ENCODE measurements at regions not wholly inside any gene's neighbourhood (a gene's known extent, or its start where the extent isn't known, plus 50 kb on each side); places are given as distances from the start of the nearest gene placed in this dataset.

- DNase-seq (ENCODE audit: low read depth in 2 of 2): no peak
These were observed 238.1 kb upstream of the PPP1R2C start for GRCh38 chrX:43016021-43016420.

GRCh38 chrX:43018031-43018430 lies 240.1 kb upstream of the PPP1R2C start:
- no peak for DNase-seq (ENCODE audit: low read depth in 2 of 2)

GRCh38 chrX:43019021-43019420 lies 241.1 kb upstream of the PPP1R2C start:
- no peak for DNase-seq (ENCODE audit: low read depth in 2 of 2)

- no peak for DNase-seq (ENCODE audit: low read depth in 2 of 2)
These were observed 247.9 kb upstream of the PPP1R2C start for GRCh38 chrX:43025806-43026315.

- no peak for DNase-seq (ENCODE audit: low read depth in 2 of 2)
These were observed 286.1 kb upstream of the PPP1R2C start for GRCh38 chrX:43064096-43064495.

GRCh38 chrX:43065978-43066377 lies 288.0 kb upstream of the PPP1R2C start:
- DNase-seq (ENCODE audit: low read depth in 2 of 2): no peak

GRCh38 chrX:43068639-43069038 lies 290.7 kb upstream of the PPP1R2C start:
- DNase-seq (ENCODE audit: low read depth in 2 of 2): no peak

- DNase-seq (ENCODE audit: low read depth in 2 of 2): no peak
These were observed 305.1 kb upstream of the PPP1R2C start for GRCh38 chrX:43083016-43083415.

- DNase-seq (ENCODE audit: low read depth in 2 of 2): no peak
These were observed 309.9 kb upstream of the PPP1R2C start for GRCh38 chrX:43087830-43088229.

- DNase-seq (ENCODE audit: low read depth in 2 of 2): no peak
These were observed 318.9 kb upstream of the PPP1R2C start for GRCh38 chrX:43096830-43097229.

GRCh38 chrX:43106009-43106408 lies 328.0 kb upstream of the PPP1R2C start:
- DNase-seq (ENCODE audit: low read depth in 2 of 2): no peak

- DNase-seq (ENCODE audit: low read depth in 2 of 2): no peak
These were observed 330.9 kb upstream of the PPP1R2C start for GRCh38 chrX:43108828-43109227.

- DNase-seq (ENCODE audit: low read depth in 2 of 2): no peak
These were observed 343.7 kb upstream of the PPP1R2C start for GRCh38 chrX:43121637-43122036.

GRCh38 chrX:43139645-43140044 lies 361.7 kb upstream of the PPP1R2C start:
- DNase-seq (ENCODE audit: low read depth in 2 of 2): no peak

- DNase-seq (ENCODE audit: low read depth in 2 of 2): no peak
These were observed 362.6 kb upstream of the PPP1R2C start for GRCh38 chrX:43140582-43140981.

GRCh38 chrX:43141885-43142284 lies 363.9 kb upstream of the PPP1R2C start:
- DNase-seq (ENCODE audit: low read depth in 2 of 2): no peak

- no peak for DNase-seq (ENCODE audit: low read depth in 2 of 2)
These were observed 370.3 kb upstream of the PPP1R2C start for GRCh38 chrX:43148305-43148704.

- DNase-seq (ENCODE audit: low read depth in 2 of 2): peak in 1 of 2 donors; percentile 3
These were observed 387.5 kb upstream of the PPP1R2C start for GRCh38 chrX:43165343-43165920.

GRCh38 chrX:43166874-43167273 lies 388.9 kb upstream of the PPP1R2C start:
- no peak for DNase-seq (ENCODE audit: low read depth in 2 of 2)

GRCh38 chrX:43175434-43175833 lies 397.5 kb upstream of the PPP1R2C start:
- no peak for DNase-seq (ENCODE audit: low read depth in 2 of 2)

GRCh38 chrX:43176686-43177085 lies 398.7 kb upstream of the PPP1R2C start:
- no peak for DNase-seq (ENCODE audit: low read depth in 2 of 2)

- DNase-seq (ENCODE audit: low read depth in 2 of 2): no peak
These were observed 410.3 kb upstream of the PPP1R2C start for GRCh38 chrX:43188296-43188695.

- DNase-seq (ENCODE audit: low read depth in 2 of 2): no peak
These were observed 433.6 kb upstream of the PPP1R2C start for GRCh38 chrX:43211570-43211969.

- DNase-seq (ENCODE audit: low read depth in 2 of 2): no peak
These were observed 437.9 kb upstream of the MAOA start for GRCh38 chrX:43218198-43218597.
